ENCODE measurements at regions not wholly inside any gene's neighbourhood (a gene's known extent, or its start where the extent isn't known, plus 50 kb on each side); places are given as distances from the start of the nearest gene placed in this dataset.

DNA sequence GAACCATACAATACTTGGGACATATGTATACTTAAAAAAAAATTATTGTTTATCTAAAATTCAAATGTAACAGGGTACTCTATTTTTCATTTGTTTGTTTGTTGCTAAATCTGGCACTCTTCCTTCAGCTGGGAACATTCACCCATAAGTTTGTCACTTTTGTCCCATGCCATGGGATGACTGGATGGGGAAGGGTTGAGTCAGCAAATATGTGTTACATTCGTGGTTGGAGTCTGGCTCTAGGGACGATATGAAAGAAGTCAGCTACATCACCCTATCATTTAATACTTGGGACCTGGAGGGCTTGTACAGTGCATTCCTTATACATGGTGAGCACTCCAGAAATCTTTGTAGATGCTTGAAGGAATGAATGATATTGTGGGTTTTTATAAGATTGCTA lies 131.3 kb downstream of the IPO8 start:
- Histone ChIP-seq H3K4me3 (ENCODE audit: insufficient read depth, low read depth, low read length) (no peak overlapping the region), H2BK15ac (ENCODE audit: low read depth, low read length) (no peak overlapping the region), H2AK9ac (replicated peaks; ENCODE audit: low read depth, low read length, poor library complexity) (no peak overlapping the region), H3K14ac (replicated peaks; ENCODE audit: low read depth, low read length) (no peak overlapping the region), H4K91ac (ENCODE audit: insufficient read depth, low read depth, low read length) (no peak overlapping the region), H2AK5ac (ENCODE audit: low read depth, low read length) (no peak overlapping the region), H2BK5ac (ENCODE audit: low read depth, low read length, poor library complexity, severe bottlenecking) (no peak overlapping the region), H3K23ac (ENCODE audit: low read depth, low read length) (no peak overlapping the region), H3K9ac (ENCODE audit: low read depth, low read length) (no peak overlapping the region), H2AFZ (replicated peaks; ENCODE audit: low read length, poor library complexity) (no peak overlapping the region), H3K27me3 (ENCODE audit: control insufficient read depth, insufficient read depth, low read length) (0 out of 2 replicates have a peak, but pooled peaks cover 2% of the 10 kb centered on the region), H4K8ac (ENCODE audit: low read depth in 2 of 2, low read length in 2 of 2) (no peak overlapping the region), H3K79me1 (ENCODE audit: low read depth in 1 of 2, low read length in 2 of 2) (no peaks in the 10 kb centered on the region), H3K56ac (ENCODE audit: extremely low read depth, insufficient read depth, low read length) (no peak overlapping the region), H3K27ac (ENCODE audit: insufficient read depth, low read length) (no peak overlapping the region), H3K9me1 (ENCODE audit: insufficient read depth, low read length) (no peaks in the 10 kb centered on the region), H3K9me3 (ENCODE audit: control insufficient read depth, insufficient read depth, low read length) (no peaks in the 10 kb centered on the region), H3K4me2 (ENCODE audit: low read depth, low read length) (no peak overlapping the region), H3K36me3 (ENCODE audit: control insufficient read depth, insufficient read depth, low read length) (no peaks in the 10 kb centered on the region), H4K5ac (ENCODE audit: low read depth, low read length) (no peak overlapping the region), H3K18ac (ENCODE audit: low read depth, low read length) (no peak overlapping the region), H2BK20ac (ENCODE audit: low read depth, low read length) (no peak overlapping the region), H2BK120ac (ENCODE audit: low read depth, low read length) (no peak overlapping the region), H3K4ac (ENCODE audit: low read depth, low read length) (no peak overlapping the region), H3K4me1 (ENCODE audit: control insufficient read depth, insufficient read depth, low read length) (no peaks in the 10 kb centered on the region), H4K20me1 (ENCODE audit: insufficient read depth, low read length) (no peaks in the 10 kb centered on the region)
- TF ChIP-seq NFE2L2 (IDR thresholded peaks at IDR 0.05; ENCODE audit: low read depth, low read length) (no peak), POLR2A (IDR thresholded peaks at IDR 0.05; ENCODE audit: low read depth, low read length) (no peak), MAFK (IDR thresholded peaks at IDR 0.05; ENCODE audit: low read depth, low read length) (peak; percentile 28; the same call in 1 of the 2 replicates)
- in situ Hi-C loops (cut with MboI; ENCODE audit: low sequenced_read_pairs): no loop called here
- no CpG with 5 or more reads among the region's 2 CpGs for WGBS, 2 experiments (ENCODE audit: extremely low coverage in 2 of 2, insufficient read length in 1 of 2)
- no TSS peak for BruUV-seq (replicated peaks)
- intact Hi-C loops (cut with micrococcal nuclease): no loop called here
- dilution Hi-C loops (cut with HindIII; ENCODE audit: low sequenced_read_pairs, unreplicated experiment): no loop called here
- CTCF ChIA-PET: no interaction called here
- DNase-seq: no peak
- POLR2A ChIA-PET (ENCODE audit: unreplicated experiment): no interaction called here
- ATAC-seq (ENCODE audit: low read depth): no peak
